CD4-positive, alpha-beta T cell treated with Interleukin-4 for 4 hours (primary cell): ENCODE measurements at regions not wholly inside any gene's neighbourhood (a gene's known extent, or its start where the extent isn't known, plus 50 kb on each side); places are given as distances from the start of the nearest gene placed in this dataset.

Experiments used
- DNase-seq: peaks from one replicate; pipeline ENCODE4 v3.0.0-alpha.2; 2020

- no peak for DNase-seq
Observed at GRCh38 chr9:78763424-78763823, 466.5 kb downstream of the PSAT1 start.

GRCh38 chr9:78765861-78766260, 468.9 kb downstream of the PSAT1 start:
- DNase-seq, result no peak

GRCh38 chr9:78767490-78767889, 470.6 kb downstream of the PSAT1 start:
- DNase-seq, result no peak

GRCh38 chr9:78769690-78770089, 472.8 kb downstream of the PSAT1 start:
- DNase-seq, result no peak

- DNase-seq, result no peak
Observed at GRCh38 chr9:78775211-78775610, 478.3 kb downstream of the PSAT1 start.

GRCh38 chr9:78775696-78776295, 478.9 kb downstream of the PSAT1 start:
- no peak for DNase-seq

GRCh38 chr9:78777747-78778146, 480.8 kb downstream of the PSAT1 start:
- no peak for DNase-seq

- no peak for DNase-seq
Observed at GRCh38 chr9:78778318-78778717, 481.4 kb downstream of the PSAT1 start.

- no peak for DNase-seq
Observed at GRCh38 chr9:78778861-78779374, 482.0 kb downstream of the PSAT1 start.

GRCh38 chr9:78781681-78782080, 484.8 kb downstream of the PSAT1 start:
- no peak for DNase-seq

- no peak for DNase-seq
Observed at GRCh38 chr9:78782234-78782633, 485.3 kb downstream of the PSAT1 start.

- no peak for DNase-seq
Observed at GRCh38 chr9:78782858-78783257, 485.9 kb downstream of the PSAT1 start.

- DNase-seq, result no peak
Observed at GRCh38 chr9:78783743-78784142, 486.8 kb downstream of the PSAT1 start.

- DNase-seq, result no peak
Observed at GRCh38 chr9:78786794-78787193, 489.9 kb downstream of the PSAT1 start.

- DNase-seq, result no peak
Observed at GRCh38 chr9:78788101-78788500, 491.2 kb downstream of the PSAT1 start.

- DNase-seq, result no peak
Observed at GRCh38 chr9:78791779-78792178, 494.9 kb downstream of the PSAT1 start.

GRCh38 chr9:78792745-78793144, 495.8 kb downstream of the PSAT1 start:
- DNase-seq, result no peak

- DNase-seq, result no peak
Observed at GRCh38 chr9:78805771-78806170, 508.8 kb downstream of the PSAT1 start.

GRCh38 chr9:78806492-78807160, 509.7 kb downstream of the PSAT1 start:
- DNase-seq, result no peak

GRCh38 chr9:78807286-78807685, 510.4 kb downstream of the PSAT1 start:
- DNase-seq, result no peak

GRCh38 chr9:78808048-78808447, 511.1 kb downstream of the PSAT1 start:
- DNase-seq, result no peak

GRCh38 chr9:78811622-78812276, 514.8 kb downstream of the PSAT1 start:
- no peak for DNase-seq

GRCh38 chr9:78812665-78813064, 515.7 kb downstream of the PSAT1 start:
- no peak for DNase-seq

- DNase-seq, result no peak
Observed at GRCh38 chr9:78813602-78814180, 516.8 kb downstream of the PSAT1 start.
